Neural cell (in vitro differentiated cells): ENCODE measurements at regions not wholly inside any gene's neighbourhood (a gene's known extent, or its start where the extent isn't known, plus 50 kb on each side); places are given as distances from the start of the nearest gene placed in this dataset.

Source experiments
- EZH2 ChIP-seq: fragments of 200-600, 300-800 bp; shearing (Covaris generic), sonication (generic); IDR thresholded peaks from 2 replicates; pipeline ENCODE4 v1.6.1; 2014; ENCODE audit warnings: antibody characterized with exemption, low read length, borderline replicate concordance, mild to moderate bottlenecking; ENCODE audit not compliant: insufficient read depth, poor library complexity, severe bottlenecking
- TF ChIP-seq, protein P1 (sequence below): fragments of 450-650 bp; IDR thresholded peaks from 2 replicates; pipeline ENCODE4 v1.5.1; 2014; ENCODE audit warnings: antibody characterized with exemption, mild to moderate bottlenecking, moderate library complexity; ENCODE audit not compliant: poor library complexity, severe bottlenecking

DNA sequence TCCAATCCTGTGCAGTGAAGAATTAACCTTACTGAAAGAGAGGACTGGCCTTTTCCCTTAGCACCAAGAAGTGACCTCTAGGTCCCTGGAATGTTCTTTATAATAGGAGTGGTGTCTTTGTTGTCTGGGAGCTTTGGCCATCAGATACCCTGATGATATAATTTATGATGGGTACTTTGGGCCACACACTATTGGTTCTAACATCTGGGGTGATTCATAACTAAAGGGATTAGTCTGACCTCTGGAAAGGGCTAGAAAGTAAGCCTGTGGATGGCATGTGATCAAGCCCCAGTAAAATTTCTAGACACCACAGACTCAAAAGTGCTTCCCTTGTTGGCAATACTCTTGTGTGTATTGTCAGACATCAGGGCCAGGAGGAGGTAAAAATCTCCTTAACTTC lies 891.2 kb downstream of the KCNA4 start:
- TF ChIP-seq EZH2 = no peak
- TF ChIP-seq, protein P1, sequence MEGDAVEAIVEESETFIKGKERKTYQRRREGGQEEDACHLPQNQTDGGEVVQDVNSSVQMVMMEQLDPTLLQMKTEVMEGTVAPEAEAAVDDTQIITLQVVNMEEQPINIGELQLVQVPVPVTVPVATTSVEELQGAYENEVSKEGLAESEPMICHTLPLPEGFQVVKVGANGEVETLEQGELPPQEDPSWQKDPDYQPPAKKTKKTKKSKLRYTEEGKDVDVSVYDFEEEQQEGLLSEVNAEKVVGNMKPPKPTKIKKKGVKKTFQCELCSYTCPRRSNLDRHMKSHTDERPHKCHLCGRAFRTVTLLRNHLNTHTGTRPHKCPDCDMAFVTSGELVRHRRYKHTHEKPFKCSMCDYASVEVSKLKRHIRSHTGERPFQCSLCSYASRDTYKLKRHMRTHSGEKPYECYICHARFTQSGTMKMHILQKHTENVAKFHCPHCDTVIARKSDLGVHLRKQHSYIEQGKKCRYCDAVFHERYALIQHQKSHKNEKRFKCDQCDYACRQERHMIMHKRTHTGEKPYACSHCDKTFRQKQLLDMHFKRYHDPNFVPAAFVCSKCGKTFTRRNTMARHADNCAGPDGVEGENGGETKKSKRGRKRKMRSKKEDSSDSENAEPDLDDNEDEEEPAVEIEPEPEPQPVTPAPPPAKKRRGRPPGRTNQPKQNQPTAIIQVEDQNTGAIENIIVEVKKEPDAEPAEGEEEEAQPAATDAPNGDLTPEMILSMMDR = no peak
